Keratinocyte (primary cell): ENCODE measurements at regions not wholly inside any gene's neighbourhood (a gene's known extent, or its start where the extent isn't known, plus 50 kb on each side); places are given as distances from the start of the nearest gene placed in this dataset.

ENCODE experiments used
- CTCF ChIP-seq, 3 experiments: IDR thresholded peaks in 1 of 3; conservative IDR thresholded peaks in 1 of 3; optimal IDR thresholded peaks in 1 of 3; 2 replicates in 2 of 3; 3 replicates in 1 of 3; pipeline versions ENCODE3 to v1.5.1; 2011; ENCODE audit warnings: low read length in 3 of 3, mild to moderate bottlenecking in 3 of 3, moderate library complexity in 2 of 3, control low read depth in 1 of 3, inconsistent platforms in 1 of 3; ENCODE audit not compliant: insufficient read depth in 2 of 3; ENCODE audit errors: extremely low read depth in 1 of 3
- EZH2 ChIP-seq: IDR thresholded peaks from one replicate; pipeline ENCODE4 v1.6.1; 2012; ENCODE audit warnings: inconsistent platforms, mild to moderate bottlenecking, low read length, moderate library complexity

- TF ChIP-seq CTCF (optimal IDR thresholded peaks at IDR 0.05 in 1 of 3, IDR thresholded peaks at IDR 0.05 in 1 of 3, conservative IDR thresholded peaks at IDR 0.05 in 1 of 3; ENCODE audit: extremely low read depth in 1 of 3, insufficient read depth in 2 of 3, low read length in 3 of 3) (no peak), EZH2 (no peak)
Measured at GRCh38 chr7:114825423-114825951, 96.4 kb upstream of the MDFIC start.
